Activated CD4-positive, alpha-beta T cell treated with anti-CD3 and anti-CD28 coated beads, Interleukin-2, amount 50 U/mL, for 4 hours (primary cell): ENCODE measurements at regions not wholly inside any gene's neighbourhood (a gene's known extent, or its start where the extent isn't known, plus 50 kb on each side); places are given as distances from the start of the nearest gene placed in this dataset.
"Not testable (repeated sequence)": the region's sequence is repeated elsewhere in the genome, so short reads cannot be mapped to it uniquely, and the experiment has no call there.

ENCODE experiments used
- DNase-seq, 2 experiments: peaks; one replicate each; pipeline ENCODE4 v3.0.0-alpha.2; 2020

- no peak for DNase-seq
Measured at GRCh38 chr5:54883374-54884194, 101.8 kb downstream of the ESM1 start.

DNA sequence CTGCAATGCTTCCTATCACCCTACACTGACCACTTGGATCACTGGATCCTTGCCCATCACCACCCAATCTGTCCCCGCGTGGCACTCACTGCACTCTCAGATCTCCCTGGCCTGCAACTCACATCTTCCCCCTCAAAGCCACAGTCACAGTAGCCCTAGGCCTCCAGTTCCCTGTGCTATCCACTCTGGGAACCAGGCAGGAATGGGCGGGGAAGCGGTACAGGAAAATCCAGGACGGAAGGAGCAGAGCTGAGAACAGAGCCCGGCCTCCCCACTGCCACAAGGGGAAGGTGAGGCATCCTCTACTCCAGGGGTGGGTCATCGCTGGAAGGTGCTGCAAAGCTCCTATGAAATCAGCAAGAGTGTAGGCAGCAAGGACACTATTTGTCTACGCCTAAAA lies 102.6 kb downstream of the ESM1 start:
- no peak for DNase-seq

DNA sequence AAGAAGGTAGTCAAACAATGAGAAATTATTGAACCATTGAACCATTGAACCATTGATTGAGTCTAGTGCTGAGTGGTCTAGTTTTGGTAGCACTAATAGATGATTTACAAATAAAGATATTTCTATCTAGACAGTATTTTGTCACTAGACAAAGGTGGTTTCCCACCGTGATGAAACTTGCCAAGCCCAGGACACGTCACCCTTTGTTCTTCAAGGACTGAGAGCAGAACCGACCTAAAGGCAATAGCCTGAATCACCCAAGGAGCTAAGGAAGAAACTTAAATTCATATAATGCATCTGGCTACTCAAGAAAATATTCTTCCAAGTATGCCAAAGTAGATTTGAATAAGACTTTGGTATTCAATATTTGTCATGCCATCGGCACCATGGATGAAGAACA lies 103.3 kb downstream of the ESM1 start:
- DNase-seq: no peak

- no peak for DNase-seq
Measured at GRCh38 chr5:54881286-54882005, 103.9 kb downstream of the ESM1 start.

DNA sequence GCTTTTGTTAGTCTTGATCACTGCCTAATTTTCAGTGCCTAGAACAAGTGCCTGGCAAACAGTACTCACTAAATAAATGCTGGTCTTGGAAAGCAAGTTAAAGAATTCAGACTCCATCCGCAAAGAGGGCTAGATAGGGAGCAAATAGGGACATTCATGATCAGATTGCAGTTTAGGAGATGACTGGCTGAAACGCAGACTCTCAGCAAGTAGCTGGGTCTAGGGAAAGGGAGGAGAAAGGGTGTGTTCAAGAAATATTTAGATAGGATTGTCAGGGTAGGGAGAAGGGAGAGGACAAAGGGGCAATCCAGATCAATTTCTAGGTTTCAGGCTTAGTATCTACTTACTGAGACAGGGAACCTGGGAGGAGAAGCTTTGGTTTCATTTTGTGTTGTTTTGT lies 108.4 kb downstream of the ESM1 start:
- no peak for DNase-seq

DNA sequence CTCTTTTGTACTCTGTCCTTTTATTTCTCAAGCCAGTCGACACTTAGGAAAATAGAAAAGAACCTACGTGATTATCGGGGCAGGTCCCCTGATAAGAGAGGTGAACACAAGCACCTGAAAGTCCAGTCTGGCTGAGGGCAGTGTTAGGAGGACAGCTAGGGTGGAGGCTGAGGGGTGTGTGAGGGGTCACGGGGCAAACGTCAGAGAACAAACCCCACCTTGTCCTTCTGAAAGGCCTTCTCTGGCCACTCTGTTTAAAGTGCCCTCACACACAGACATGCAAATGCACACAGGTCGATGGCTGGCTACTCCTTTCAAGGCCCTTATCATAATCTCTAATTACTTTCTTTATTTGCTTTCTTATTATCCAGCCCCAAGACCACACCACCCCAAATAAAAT lies 108.8 kb downstream of the ESM1 start:
- DNase-seq: no peak

DNA sequence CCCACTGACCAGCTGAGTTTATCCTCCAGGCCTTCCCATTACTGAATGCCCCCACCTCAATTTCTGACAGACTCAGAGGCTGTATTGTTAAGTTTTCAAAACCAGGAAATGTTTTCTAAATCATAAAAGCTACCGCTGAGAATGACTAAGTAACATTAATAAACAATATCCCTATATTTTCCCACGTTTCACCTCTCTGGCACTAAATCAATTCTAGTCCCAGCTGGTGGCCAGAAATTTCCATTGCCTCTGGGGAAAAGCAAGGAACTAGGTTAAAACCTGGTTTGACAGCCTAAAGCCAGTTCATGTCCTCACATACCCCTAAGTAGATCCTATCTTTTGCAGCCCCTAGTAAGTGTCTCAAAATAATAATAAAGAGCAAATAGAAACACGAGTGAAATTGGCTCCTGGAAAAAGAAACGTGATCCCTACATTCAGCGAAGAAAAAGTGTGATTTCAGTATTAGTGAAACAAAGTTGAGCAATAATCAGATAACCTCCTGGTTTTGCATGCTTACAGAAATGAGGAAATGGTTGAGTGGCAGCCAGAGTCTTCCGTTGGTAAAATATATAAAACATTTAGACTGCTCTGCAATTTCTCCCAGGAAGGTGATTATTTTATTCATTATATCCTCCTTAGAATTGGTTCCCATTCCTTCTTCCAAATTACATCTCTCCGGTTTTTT lies 110.9 kb downstream of the ESM1 start:
- DNase-seq: no peak

- no peak for DNase-seq
Measured at GRCh38 chr5:54873691-54874090, 111.7 kb downstream of the ESM1 start.

- DNase-seq: no peak
Measured at GRCh38 chr5:54872810-54873209, 112.6 kb downstream of the ESM1 start.

DNA sequence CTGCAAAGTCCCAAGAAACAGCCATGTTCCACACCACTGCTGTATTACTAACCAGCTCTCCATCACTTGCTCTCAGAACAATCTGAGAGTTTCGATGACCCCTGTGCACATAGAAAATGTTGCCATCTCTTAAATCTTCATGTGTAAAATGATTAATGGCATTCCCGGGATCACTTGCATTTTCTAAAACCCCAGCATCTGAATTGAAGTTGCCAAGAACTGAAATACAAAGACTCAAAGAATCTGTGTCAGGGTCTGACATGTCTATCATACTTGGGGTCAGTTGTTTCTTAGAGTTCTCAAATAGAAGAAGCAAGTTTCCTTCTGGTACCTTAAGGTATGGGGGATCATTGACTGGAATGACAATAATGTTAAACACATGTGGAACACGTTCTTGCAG lies 115.1 kb downstream of the ESM1 start:
- DNase-seq: no peak

DNA sequence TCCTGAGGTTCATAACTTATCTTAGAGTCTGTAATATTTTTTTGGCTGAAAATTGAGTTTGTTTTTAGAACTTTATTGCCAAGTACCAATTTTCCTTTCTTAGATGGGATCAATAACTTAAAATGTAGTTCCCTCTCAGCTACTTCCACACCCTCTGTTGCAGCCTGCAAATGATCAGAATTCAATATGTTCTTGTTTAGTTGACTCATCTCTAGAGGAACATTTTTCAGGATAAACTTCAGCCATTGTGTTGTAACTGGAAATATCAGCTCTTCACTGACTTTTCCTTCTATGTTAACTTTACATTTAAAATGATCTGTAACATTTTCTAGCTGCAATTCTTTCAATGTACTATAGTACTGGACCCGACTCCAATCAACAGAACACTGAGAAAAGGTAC lies 115.7 kb downstream of the ESM1 start:
- DNase-seq: no peak

DNA sequence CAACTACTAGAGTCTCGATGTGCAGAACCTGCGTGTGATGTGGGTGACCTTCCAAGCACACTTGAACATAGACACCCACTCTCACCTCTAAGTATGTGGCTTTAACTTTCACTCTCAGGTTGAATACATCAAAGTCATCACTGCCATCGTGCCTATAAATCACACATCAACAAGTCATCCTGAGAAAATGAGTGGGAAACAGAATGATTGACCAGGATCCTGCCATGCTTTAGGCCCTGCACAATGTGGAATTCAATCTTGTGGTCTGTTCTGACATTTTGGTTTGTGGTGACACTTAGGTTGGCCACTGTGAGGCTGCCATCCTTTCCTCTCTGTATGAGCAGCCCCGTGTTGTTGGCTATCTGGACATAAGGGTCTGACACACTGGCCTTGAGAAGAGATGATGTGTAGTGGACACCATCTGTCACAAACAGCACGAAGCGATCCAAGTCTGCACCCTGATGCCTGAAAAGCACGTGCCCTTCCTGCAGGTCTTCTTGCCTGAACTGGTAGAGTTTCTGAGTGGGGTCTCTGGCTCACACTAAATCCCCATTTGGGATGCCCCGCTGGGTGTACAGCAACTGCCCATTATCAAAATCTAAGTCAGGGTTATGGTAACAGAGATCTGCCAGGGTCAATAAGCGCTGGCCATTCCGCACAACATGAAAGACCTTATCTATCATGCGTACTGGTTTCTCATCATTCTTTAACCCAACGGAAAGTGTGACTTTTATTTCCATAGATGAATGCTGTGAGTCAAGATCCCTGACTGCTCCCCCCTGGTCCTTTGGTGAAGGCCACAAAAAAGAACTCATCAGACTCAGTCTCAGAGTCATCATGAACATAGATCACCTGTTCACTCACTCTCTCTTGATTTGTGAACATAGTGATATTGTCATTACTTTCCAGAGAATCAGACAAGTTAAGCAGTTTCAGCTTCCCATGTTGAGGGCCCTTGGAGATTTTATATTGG lies 116.6 kb downstream of the ESM1 start:
- DNase-seq: no peak

DNA sequence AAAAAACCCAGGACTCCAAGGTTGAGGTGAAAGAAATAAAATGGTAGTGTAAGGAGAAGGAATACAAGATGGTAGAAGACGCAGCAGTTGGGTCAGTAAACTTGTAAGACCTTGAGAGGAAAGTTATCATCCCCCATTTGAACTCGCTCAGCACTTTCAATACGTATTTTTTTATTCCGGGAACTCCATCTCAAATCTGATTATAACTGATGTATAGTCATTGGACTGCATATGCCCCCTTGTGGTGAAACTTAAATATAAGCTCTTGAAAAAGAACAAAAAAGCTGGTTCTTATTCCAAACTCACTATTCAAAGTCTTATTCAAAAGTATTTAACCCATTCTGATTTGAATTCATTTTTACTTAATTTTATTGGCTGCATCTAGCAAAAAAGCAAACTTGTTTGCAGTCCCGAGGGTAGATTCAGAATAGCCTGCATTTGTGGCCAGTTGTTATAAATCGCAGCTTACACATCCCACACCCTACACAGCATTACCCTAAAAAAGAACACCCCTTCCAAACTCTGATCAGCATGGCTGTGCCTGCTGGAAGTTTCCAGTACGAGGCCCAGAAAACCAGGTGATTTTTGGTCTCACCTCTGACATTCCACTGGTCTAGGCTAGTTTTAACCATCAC lies 118.0 kb downstream of the ESM1 start:
- DNase-seq: no peak

- not testable (repeated sequence) for DNase-seq
Measured at GRCh38 chr5:54864911-54865515, 120.4 kb downstream of the ESM1 start.

- no peak for DNase-seq
Measured at GRCh38 chr5:54862036-54862435, 123.4 kb downstream of the ESM1 start.

- no peak for DNase-seq
Measured at GRCh38 chr5:54861212-54861894, 124.0 kb downstream of the ESM1 start.

GRCh38 chr5:54860321-54860720 lies 125.1 kb downstream of the ESM1 start:
- DNase-seq: no peak

- DNase-seq: no peak
Measured at GRCh38 chr5:54859316-54859715, 126.1 kb downstream of the ESM1 start.

DNA sequence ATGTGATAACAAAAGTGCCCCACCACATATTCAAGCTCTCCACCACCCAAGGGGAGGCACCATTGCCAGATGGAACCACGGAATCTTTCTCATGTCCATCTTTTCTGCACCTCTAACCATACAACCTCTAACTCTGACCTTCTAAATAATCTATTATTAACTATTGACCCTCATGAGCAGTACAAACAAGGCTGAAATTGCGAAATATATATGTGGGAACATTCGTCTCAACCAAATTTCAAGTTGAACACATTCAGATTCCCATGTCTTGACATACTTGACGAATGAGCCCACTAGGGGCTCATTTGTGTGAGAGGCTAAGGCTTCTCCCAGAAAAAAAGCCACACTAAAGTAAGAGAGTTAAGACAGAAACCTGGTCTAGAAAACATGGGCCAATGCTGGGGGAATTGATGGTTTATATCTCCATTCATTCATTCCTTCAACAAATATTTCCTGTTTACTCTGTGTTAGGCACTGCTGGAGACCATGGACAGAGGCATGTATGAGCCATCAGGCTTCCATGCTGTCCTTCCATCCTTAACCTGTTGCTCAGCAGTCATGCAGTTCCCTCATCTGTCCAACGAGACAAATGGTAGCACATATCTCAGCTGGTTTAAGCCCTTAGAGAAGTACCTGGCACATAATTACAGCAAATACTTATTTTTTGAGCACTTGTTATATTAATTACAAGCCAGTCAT lies 130.4 kb downstream of the ESM1 start:
- no peak for DNase-seq

- DNase-seq: no peak
Measured at GRCh38 chr5:54852007-54852406, 133.4 kb downstream of the ESM1 start.
